Tibial nerve (tissue), 4 donors: ENCODE measurements at regions not wholly inside any gene's neighbourhood (a gene's known extent, or its start where the extent isn't known, plus 50 kb on each side); places are given as distances from the start of the nearest gene placed in this dataset.
A peak's percentile ranks its signal among the peaks of the same experiment; 100 is the strongest.

Source experiments
- DNase-seq, 2 donors: peaks; one replicate each; pipeline ENCODE4 v3.0.0-alpha.2; 2019; ENCODE audit warnings: low spot score in 2 of 2
- H3K27ac ChIP-seq, 4 donors: fragments of 200-600 bp; sonication (generic) in 3 of 4; one replicate each; pipeline ENCODE4 v1.5.1; 2017 to 2019; ENCODE audit warnings: mild to moderate bottlenecking in 1 of 4
- H3K27me3 ChIP-seq, 2 donors: fragments of 200-600 bp; sonication (generic) in 1 of 2; one replicate each; pipeline versions ENCODE4 v1.5.1 to v1.6.0; 2017 to 2019
- H3K36me3 ChIP-seq, 3 donors: fragments of 200-600 bp; sonication (generic); one replicate each; pipeline ENCODE4 v1.5.1; 2018 to 2019
- H3K4me1 ChIP-seq, 4 donors: fragments of 200-600 bp; sonication (generic) in 3 of 4; one replicate each; pipeline ENCODE4 v1.5.1; 2017 to 2019
- H3K4me3 ChIP-seq, 4 donors: fragments of 200-600 bp; sonication (generic) in 3 of 4; one replicate each; pipeline ENCODE4 v1.5.1; 2017 to 2019; ENCODE audit warnings: mild to moderate bottlenecking in 1 of 4, moderate library complexity in 1 of 4
- H3K9me3 ChIP-seq, 4 donors: fragments of 200-600 bp; sonication (generic) in 3 of 4; one replicate each; pipeline ENCODE4 v1.5.1; 2017 to 2019
- EP300 ChIP-seq, 2 donors: sonication (generic); formaldehyde crosslinking; IDR thresholded peaks; one replicate each; pipeline ENCODE4 v1.6.1; 2017; ENCODE audit warnings: antibody characterized with exemption in 2 of 2, mild to moderate bottlenecking in 1 of 2
- POLR2A ChIP-seq, 2 donors: fragments of 450-650 bp; IDR thresholded peaks; one replicate each; pipeline ENCODE4 v1.6.1; 2017; ENCODE audit warnings: antibody characterized with exemption in 2 of 2, mild to moderate bottlenecking in 2 of 2, moderate library complexity in 2 of 2
- WGBS, 2 donors: methylation state at CpG; one replicate each; pipeline ENCODE4 v1.1.5; 2018; 5-methylcytosine and 5-hydroxymethylcytosine counted together
- TF ChIP-seq, protein P1 (sequence below), 5 experiments: fragments of 200-600 bp in 3 of 5; fragments of 450-650 bp in 2 of 5; sonication (generic) in 3 of 5; IDR thresholded peaks; one replicate each; pipeline ENCODE4 v1.5.1; 2016 to 2019; ENCODE audit warnings: antibody characterized with exemption in 5 of 5, mild to moderate bottlenecking in 3 of 5, moderate library complexity in 2 of 5

DNA sequence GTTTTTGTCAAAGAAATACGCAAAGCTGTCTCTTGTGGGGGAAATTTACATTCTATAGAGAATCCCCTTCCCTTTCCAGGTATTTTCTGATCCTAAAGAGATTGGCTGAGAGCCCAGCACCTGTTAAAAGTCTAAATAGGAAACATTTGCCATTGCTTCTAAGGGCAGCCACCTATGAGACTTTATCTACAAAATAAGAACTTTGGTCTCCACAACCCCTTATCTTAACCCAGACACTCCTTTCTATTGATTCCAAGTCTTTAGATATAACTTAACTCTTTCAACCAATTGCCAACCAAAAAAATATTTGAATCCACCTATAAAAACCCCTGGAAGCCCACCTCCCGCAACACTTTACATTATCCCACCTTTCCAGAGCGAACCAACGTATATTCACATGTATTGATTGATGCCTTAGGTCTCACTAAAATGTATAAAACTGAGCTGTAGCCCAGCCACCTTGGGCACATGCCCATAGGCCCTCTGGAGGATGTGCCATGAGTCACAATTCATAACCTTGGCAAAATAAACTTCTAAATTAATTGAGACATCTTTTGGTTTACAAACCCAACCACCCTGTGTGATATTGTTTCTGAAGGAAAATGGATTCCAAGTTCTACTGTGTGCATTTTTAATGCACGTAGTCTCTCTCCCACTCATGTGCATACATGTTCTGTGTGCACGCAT lies 211.4 kb downstream of the GAS1 start:
- H3K4me3 ChIP-seq: no peak overlapping the region
- no peak for DNase-seq
- TF ChIP-seq, protein P1, sequence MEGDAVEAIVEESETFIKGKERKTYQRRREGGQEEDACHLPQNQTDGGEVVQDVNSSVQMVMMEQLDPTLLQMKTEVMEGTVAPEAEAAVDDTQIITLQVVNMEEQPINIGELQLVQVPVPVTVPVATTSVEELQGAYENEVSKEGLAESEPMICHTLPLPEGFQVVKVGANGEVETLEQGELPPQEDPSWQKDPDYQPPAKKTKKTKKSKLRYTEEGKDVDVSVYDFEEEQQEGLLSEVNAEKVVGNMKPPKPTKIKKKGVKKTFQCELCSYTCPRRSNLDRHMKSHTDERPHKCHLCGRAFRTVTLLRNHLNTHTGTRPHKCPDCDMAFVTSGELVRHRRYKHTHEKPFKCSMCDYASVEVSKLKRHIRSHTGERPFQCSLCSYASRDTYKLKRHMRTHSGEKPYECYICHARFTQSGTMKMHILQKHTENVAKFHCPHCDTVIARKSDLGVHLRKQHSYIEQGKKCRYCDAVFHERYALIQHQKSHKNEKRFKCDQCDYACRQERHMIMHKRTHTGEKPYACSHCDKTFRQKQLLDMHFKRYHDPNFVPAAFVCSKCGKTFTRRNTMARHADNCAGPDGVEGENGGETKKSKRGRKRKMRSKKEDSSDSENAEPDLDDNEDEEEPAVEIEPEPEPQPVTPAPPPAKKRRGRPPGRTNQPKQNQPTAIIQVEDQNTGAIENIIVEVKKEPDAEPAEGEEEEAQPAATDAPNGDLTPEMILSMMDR (IDR thresholded peaks at IDR 0.05): no peak
- TF ChIP-seq EP300 (IDR thresholded peaks at IDR 0.05): no peak
- no peak for TF ChIP-seq POLR2A (IDR thresholded peaks at IDR 0.05)
- H3K27me3 ChIP-seq: no peaks in the 10 kb centered on the region
- no peaks in the 10 kb centered on the region for H3K36me3 ChIP-seq
- peak overlapping the region in 1 of 4 donors; percentile 29 for H3K27ac ChIP-seq
- H3K9me3 ChIP-seq: no peaks in the 10 kb centered on the region
- peaks cover 0 to 11% (median 0%) of the 10 kb centered on the region in 4 donors for H3K4me1 ChIP-seq
- 96 to 97% methylated on average over 6 of the region's 6 CpGs for WGBS, 2 donors

DNA sequence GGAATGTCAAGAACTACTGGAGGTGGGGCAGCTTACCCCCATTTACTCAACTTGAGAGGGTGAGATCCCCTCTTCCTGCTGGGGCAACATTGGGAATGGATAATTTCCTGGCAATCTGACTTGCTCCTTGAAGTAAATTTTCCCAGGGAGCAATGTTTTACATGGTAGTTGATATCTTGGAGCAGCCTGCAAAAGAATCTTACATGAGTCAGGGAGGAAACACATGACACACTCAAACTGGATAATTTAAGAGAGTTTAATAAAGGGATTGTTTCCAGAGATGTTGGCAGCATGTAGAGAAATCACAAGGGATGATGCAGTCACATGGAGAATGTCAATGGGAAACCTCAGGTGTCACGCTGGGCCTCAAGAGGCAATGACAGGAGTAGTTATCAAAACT lies 212.5 kb downstream of the GAS1 start:
- DNase-seq: no peak
- peak overlapping the region in 1 of 4 donors; percentile 29 for H3K27ac ChIP-seq
- no peaks in the 10 kb centered on the region for H3K27me3 ChIP-seq
- no peaks in the 10 kb centered on the region for H3K36me3 ChIP-seq
- H3K4me3 ChIP-seq: no peak overlapping the region
- WGBS, 2 donors: 84 to 100% methylated on average over 1 of the region's 1 CpG
- peaks cover 0 to 11% (median 0%) of the 10 kb centered on the region in 4 donors for H3K4me1 ChIP-seq
- TF ChIP-seq EP300 (IDR thresholded peaks at IDR 0.05) (no peak), POLR2A (IDR thresholded peaks at IDR 0.05) (no peak)
- TF ChIP-seq, protein P1 (IDR thresholded peaks at IDR 0.05): no peak
- H3K9me3 ChIP-seq: no peaks in the 10 kb centered on the region

DNA sequence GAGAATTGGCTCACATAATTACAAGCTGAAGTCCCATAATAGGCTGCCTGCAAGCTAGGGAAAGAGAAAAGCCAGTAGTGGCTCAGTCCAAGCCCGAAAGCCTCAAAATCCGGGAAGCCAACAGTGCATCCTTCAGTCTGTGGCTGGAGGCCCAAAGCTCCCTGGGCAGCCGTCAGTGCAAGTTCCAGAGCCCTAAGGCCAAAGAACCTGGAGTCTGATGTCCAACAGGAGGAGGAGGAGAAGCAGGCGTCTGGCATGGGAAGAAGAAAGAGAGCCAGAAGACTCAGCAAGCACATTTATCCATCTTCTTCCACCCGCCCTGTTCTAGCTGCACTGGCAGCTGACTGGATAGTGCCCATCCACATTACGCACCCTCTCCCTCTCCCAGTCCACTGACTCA lies 213.4 kb downstream of the GAS1 start:
- no peak for DNase-seq
- peak overlapping the region in 2 of 4 donors; percentile 2 to 85 for H3K27ac ChIP-seq
- TF ChIP-seq POLR2A (IDR thresholded peaks at IDR 0.05) (no peak), EP300 (IDR thresholded peaks at IDR 0.05) (peak in 1 of 2 donors; percentile 33)
- TF ChIP-seq, protein P1 (IDR thresholded peaks at IDR 0.05): no peak
- no peaks in the 10 kb centered on the region for H3K27me3 ChIP-seq
- no peaks in the 10 kb centered on the region for H3K36me3 ChIP-seq
- no peaks in the 10 kb centered on the region for H3K9me3 ChIP-seq
- peaks cover 0 to 11% (median 0%) of the 10 kb centered on the region in 4 donors for H3K4me1 ChIP-seq
- WGBS, 2 donors: 83 to 93% methylated on average over 6 of the region's 6 CpGs
- H3K4me3 ChIP-seq: no peak overlapping the region

DNA sequence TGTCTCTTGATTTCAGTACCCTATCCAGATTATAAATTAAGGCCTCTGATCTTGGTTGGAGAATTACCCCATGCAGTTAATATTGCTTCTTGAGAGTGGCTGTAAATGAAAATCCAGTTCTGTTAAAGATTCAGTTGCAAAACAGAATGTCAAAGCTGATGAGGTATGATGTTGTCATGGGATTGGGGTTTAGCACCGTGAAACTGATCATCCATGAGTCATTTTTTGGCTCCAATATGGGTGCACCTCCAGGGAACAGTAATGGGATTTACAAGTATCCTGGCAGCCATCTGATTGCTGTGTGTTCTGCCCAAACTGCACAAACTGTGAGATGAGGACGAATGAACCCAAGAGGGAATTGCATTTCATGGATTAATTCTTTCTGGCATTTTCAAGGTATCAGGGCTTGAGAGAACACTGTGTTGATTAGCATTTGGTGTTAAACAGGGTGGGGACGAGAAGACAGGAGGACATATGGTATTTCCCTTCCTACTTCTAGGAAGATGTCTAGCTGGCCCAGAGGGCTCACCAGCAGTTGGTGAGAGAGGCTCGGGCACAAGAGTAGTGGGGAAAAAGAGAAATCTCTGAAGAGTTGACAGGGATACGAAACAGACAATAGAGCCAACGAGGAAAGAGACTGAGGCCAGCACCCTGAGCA lies 214.7 kb downstream of the GAS1 start:
- DNase-seq: peak; percentile 31 to 86
- Histone ChIP-seq H3K27me3 (no peaks in the 10 kb centered on the region), H3K4me1 (peaks cover 0 to 11% (median 0%) of the 10 kb centered on the region in 4 donors), H3K36me3 (no peaks in the 10 kb centered on the region), H3K27ac (peak overlapping the region in 2 of 4 donors; percentile 84 to 85), H3K9me3 (no peaks in the 10 kb centered on the region), H3K4me3 (no peak overlapping the region)
- TF ChIP-seq, protein P1 (IDR thresholded peaks at IDR 0.05): no peak
- TF ChIP-seq EP300 (IDR thresholded peaks at IDR 0.05): peak in 1 of 2 donors; percentile 94
- TF ChIP-seq POLR2A (IDR thresholded peaks at IDR 0.05): no peak
- WGBS, 2 donors: 61 to 63% methylated on average over 6 of the region's 6 CpGs

DNA sequence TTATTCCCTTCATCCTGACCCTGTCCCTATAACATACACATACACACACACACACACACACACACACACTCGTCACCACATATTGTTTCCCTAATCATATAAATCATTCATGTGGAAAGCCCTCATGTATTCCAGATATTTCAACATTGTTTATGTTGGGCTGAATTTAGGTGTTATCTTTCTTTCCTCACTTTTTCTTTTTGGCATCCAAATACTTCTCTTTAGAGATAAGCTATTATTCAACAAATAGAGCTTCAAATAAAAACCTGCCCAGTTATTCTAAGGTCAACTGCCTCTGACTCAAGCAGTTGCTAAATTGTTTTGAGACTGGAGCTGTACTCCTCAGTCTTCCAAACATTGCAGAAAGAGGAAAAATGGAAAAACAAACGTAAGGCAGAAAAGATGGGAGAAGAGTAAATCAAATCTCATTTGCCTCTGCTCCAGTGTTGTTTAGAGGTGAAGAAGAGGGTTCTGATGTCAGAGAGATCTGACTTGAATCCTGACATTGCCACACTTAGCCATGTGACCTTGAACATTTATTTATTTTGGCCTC lies 215.7 kb downstream of the GAS1 start:
- WGBS, 2 donors: 23 to 34% methylated on average over 2 of the region's 2 CpGs
- H3K9me3 ChIP-seq: no peaks in the 10 kb centered on the region
- H3K27me3 ChIP-seq: no peaks in the 10 kb centered on the region
- H3K4me1 ChIP-seq: peaks cover 0 to 11% (median 0%) of the 10 kb centered on the region in 4 donors
- DNase-seq: no peak
- no peaks in the 10 kb centered on the region for H3K36me3 ChIP-seq
- H3K27ac ChIP-seq: peak overlapping the region in 2 of 4 donors; percentile 84 to 85
- no peak overlapping the region for H3K4me3 ChIP-seq
- peak; percentile 16 to 89 for TF ChIP-seq EP300 (IDR thresholded peaks at IDR 0.05)
- TF ChIP-seq, protein P1 (IDR thresholded peaks at IDR 0.05): no peak
